ENCODE measurements at regions not wholly inside any gene's neighbourhood (a gene's known extent, or its start where the extent isn't known, plus 50 kb on each side); places are given as distances from the start of the nearest gene placed in this dataset.

DNA sequence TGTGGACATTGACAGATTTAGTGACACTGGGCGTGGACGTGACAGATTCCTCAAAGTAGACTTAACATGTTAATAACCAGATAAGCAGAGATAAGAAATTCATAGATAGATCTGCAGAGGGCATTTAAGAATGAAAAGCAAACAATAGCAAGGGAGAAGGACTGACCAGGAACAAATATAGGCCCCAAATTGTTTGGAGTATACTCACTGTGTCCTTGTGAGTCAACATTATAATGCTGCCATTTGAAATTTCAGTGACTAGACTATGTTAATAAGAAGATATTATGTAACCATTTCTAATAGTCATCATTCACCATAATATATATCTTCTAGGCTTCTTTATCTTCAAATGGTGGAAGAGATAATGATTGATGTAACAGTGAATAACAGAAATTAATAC lies 78.1 kb upstream of the SLC38A11 start:
- CTCF ChIA-PET: no interaction called here

DNA sequence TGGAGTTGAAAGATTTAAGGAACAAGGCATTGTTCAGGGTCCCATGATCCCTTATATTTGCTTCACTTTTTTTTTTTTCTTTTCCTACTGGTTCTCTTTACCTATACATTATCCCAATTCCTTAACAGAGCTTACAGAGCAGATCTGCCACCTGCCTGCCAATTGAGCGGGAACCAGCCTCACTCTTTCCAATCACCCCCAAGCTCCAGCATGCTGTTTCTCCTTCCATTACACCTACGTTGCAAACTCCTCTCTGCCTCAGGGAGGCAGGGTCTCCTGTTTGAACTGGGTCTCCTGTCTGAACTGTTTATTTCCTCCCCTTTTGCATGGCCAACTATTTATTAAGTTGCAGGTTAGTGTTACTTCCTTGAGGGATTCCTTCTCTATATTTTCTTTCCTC lies 77.2 kb upstream of the SLC38A11 start:
- CTCF ChIA-PET: no interaction called here
- POLR2A ChIA-PET: no interaction called here
- DNase-seq (ENCODE audit: extremely low spot score): no peak
- TF ChIP-seq, protein P1, sequence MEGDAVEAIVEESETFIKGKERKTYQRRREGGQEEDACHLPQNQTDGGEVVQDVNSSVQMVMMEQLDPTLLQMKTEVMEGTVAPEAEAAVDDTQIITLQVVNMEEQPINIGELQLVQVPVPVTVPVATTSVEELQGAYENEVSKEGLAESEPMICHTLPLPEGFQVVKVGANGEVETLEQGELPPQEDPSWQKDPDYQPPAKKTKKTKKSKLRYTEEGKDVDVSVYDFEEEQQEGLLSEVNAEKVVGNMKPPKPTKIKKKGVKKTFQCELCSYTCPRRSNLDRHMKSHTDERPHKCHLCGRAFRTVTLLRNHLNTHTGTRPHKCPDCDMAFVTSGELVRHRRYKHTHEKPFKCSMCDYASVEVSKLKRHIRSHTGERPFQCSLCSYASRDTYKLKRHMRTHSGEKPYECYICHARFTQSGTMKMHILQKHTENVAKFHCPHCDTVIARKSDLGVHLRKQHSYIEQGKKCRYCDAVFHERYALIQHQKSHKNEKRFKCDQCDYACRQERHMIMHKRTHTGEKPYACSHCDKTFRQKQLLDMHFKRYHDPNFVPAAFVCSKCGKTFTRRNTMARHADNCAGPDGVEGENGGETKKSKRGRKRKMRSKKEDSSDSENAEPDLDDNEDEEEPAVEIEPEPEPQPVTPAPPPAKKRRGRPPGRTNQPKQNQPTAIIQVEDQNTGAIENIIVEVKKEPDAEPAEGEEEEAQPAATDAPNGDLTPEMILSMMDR (IDR thresholded peaks at IDR 0.05; ENCODE audit: control extremely low read depth, extremely low read depth, low read depth, missing control alignments): no peak

More for the DNA sequence above, 78.1 kb upstream of the SLC38A11 start:
- TF ChIP-seq, protein P1 (IDR thresholded peaks at IDR 0.05; ENCODE audit: control extremely low read depth, extremely low read depth, low read depth, missing control alignments): no peak
- no peak for DNase-seq (ENCODE audit: extremely low spot score)
- POLR2A ChIA-PET: no interaction called here

DNA sequence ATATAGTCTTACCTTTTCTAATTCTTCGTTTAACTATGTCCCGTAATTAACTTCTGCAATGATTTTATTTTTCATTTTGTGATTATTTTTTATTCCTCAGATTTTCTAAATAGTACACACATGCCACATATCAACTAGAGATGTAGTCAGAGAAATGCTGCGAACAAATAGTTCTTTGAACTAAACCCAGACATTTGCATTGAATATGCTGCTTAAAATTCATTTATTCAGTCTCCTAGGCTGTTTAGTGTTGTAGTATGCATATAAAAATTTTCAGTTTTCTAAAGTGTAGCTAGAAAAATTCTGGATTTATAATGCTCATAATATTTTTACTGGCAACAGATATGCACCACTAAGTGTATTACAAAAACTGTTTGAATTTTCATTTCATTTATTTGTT lies 68.9 kb upstream of the SLC38A11 start:
- no peak for DNase-seq (ENCODE audit: extremely low spot score)
- TF ChIP-seq, protein P1 (IDR thresholded peaks at IDR 0.05; ENCODE audit: control extremely low read depth, extremely low read depth, low read depth, missing control alignments): no peak
- POLR2A ChIA-PET: no interaction called here
- CTCF ChIA-PET: no interaction called here

DNA sequence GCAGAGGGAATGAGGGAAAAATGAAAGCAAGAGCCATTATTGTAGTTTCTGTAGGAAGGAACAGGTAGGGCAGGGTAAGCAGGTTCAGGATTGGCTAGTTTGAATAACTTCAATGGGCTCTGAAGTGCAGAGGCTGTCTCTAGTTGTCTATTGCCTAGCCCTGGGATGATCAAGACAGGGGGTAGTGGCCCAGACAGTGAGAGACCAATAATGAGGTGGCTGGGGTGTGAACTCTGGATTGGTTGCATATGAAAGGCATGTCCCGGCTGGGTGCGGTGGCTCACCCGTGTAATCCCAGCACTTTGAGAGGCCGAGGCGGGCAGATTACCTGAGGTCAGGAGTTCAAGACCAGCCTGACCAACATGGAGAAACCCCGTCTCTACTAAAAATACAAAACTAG lies 67.5 kb upstream of the SLC38A11 start:
- POLR2A ChIA-PET: no interaction called here
- no peak for DNase-seq (ENCODE audit: extremely low spot score)
- CTCF ChIA-PET: no interaction called here
- TF ChIP-seq, protein P1 (IDR thresholded peaks at IDR 0.05; ENCODE audit: control extremely low read depth, extremely low read depth, low read depth, missing control alignments): no peak

DNA sequence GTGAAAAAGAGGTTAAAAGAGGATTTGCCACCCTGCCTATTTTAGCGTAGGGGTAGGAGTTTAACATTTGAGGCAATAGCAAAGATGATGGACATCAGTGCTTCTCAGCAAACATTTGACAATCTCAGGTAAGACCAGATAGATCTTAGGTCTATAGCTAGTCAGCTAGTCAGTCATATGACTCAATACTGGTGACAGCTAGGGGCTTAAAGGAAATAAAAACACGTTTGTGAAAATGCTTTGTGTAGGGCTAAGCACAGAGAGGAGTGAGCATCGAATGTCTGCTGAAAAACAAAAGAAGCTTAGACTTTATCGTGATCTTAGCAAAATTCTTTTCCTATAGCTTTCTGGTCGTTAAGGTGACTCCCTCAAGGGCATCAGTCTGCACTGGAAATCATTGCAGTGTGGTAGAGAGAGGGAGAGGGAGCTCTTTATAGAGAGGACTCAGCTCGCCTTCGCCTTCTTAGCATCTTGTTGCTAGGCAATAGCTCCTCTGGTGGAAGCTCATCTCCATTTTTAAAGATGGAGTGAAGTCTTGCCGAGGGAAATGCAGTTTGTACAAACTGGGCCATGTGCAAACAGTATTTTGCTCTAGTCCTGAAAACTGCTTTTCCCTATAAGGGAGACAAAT lies 62.8 kb upstream of the SLC38A11 start:
- TF ChIP-seq, protein P1 (IDR thresholded peaks at IDR 0.05; ENCODE audit: control extremely low read depth, extremely low read depth, low read depth, missing control alignments): no peak
- ChIA-PET CTCF (interaction anchor here (1.0 to 7.3 kb wide), 5 partner anchors 8 to 277 kb away, joined by 3 to 89 read pairs (median 4); partner anchors contain the start of gene SCN3A), POLR2A (no interaction called here)
- DNase-seq (ENCODE audit: extremely low spot score): no peak

DNA sequence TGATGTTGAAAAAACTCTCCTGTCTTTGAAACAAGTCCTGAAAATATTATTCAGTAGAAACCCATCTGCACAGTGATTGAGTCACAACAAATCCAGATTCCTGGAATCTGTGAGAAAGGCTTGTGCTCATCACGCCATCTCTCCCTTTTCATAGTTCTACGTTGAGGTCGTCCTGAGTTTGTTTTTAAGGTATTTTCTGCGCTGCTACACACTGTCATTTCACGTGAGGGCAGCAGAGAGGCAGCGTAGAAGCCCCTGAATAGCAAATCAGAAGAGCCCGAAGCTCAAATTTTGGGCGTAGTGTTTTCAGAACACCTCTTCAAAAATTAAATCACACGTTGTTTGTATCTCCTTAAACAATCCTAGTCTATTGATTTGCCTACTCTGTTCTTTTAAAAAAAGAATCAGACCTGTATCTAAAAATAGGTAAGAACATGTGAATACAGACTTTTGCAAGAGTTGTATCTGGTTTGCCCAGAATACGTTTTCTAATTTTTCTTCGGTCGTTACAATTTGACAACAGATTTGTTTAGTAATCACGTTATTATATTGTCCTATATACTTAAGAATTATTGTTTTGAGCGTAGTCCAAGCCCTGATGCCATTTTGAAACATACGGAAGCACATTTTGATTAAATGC lies 61.6 kb upstream of the SLC38A11 start:
- DNase-seq (ENCODE audit: extremely low spot score): peak; percentile 14
- CTCF ChIA-PET: interaction anchor here (0.7 to 7.3 kb wide), 19 partner anchors 10 to 1107 kb away, joined by 3 to 89 read pairs (median 4); partner anchors contain the start of gene SCN3A
- POLR2A ChIA-PET: no interaction called here

More for the DNA sequence above, 61.6 kb upstream of the SLC38A11 start:
- TF ChIP-seq, protein P1 (IDR thresholded peaks at IDR 0.05; ENCODE audit: control extremely low read depth, extremely low read depth, low read depth, missing control alignments): peak; percentile 65

All from GM10248 (cell line).